HEK293 (cell line): ENCODE measurements at regions not wholly inside any gene's neighbourhood (a gene's known extent, or its start where the extent isn't known, plus 50 kb on each side); places are given as distances from the start of the nearest gene placed in this dataset.

Experiments
- CTCF ChIA-PET: fragments of 350-600 bp; formaldehyde crosslinking; extraction: SDS; loops from one replicate; lab custom pipeline; 2021; ENCODE audit warnings: antibody characterized with exemption; lab: Yijun Ruan, JAX
- POLR2A ChIA-PET: fragments of 300-600 bp; formaldehyde crosslinking; extraction: SDS; loops from one replicate; lab custom pipeline; 2020; ENCODE audit warnings: antibody characterized with exemption, inconsistent platforms; lab: Yijun Ruan, JAX
- H3K27ac ChIP-seq: fragments of 200-500 bp; sonication (Bioruptor generic); 2 replicates; pipeline ENCODE4 v1.5.1; 2014; ENCODE audit warnings: low read depth, low read length, control low read depth, inconsistent platforms; ENCODE audit errors: extremely low read depth
- H3K36me3 ChIP-seq, 2 experiments: fragments of 200-500 bp in 1 of 2; sonication (Bioruptor generic) in 1 of 2; 1 replicate in 1 of 2; 2 replicates in 1 of 2; pipeline ENCODE4 v1.5.1; 2014 to 2017; ENCODE audit warnings: inconsistent platforms in 2 of 2, low read length in 2 of 2; ENCODE audit not compliant: control insufficient read depth in 2 of 2, insufficient read depth in 1 of 2
- H3K4me1 ChIP-seq: fragments of 200-500 bp; sonication (Bioruptor generic); 2 replicates; pipeline ENCODE4 v1.5.1; 2014; ENCODE audit warnings: mild to moderate bottlenecking, low read length, inconsistent platforms; ENCODE audit not compliant: control insufficient read depth, insufficient read depth
- H3K4me3 ChIP-seq: 2 replicates; pipeline ENCODE4 v1.5.1; 2011; ENCODE audit warnings: low read depth, mild to moderate bottlenecking, control low read depth, low read length, moderate library complexity
- H3K9me3 ChIP-seq: fragments of 200-500 bp; sonication (Bioruptor generic); 2 replicates; pipeline ENCODE4 v1.5.1; 2014; ENCODE audit warnings: low read depth, low read length, inconsistent platforms; ENCODE audit not compliant: control insufficient read depth, insufficient read depth
- ATF2 ChIP-seq: fragments of 450-650 bp; formaldehyde crosslinking; IDR thresholded peaks from 2 replicates; pipeline ENCODE4 v1.5.1; 2016; ENCODE audit warnings: missing biosample characterization, missing genetic modification characterization, low read depth
- PRDM1 ChIP-seq: fragments of 450-650 bp; formaldehyde crosslinking; IDR thresholded peaks from 2 replicates; pipeline ENCODE4; 2016; ENCODE audit warnings: missing biosample characterization, missing genetic modification characterization
- TRIM28 ChIP-seq: IDR thresholded peaks from 2 replicates; pipeline ENCODE4 v1.6.1; 2011; ENCODE audit warnings: low read length, control low read depth, borderline replicate concordance
- YY2 ChIP-seq: fragments of 450-650 bp; formaldehyde crosslinking; IDR thresholded peaks from 2 replicates; pipeline ENCODE4 v1.5.1; 2016; ENCODE audit warnings: missing biosample characterization, missing genetic modification characterization
- ZBTB48 ChIP-seq: fragments of 450-650 bp; formaldehyde crosslinking; IDR thresholded peaks from 2 replicates; pipeline ENCODE4 v1.5.1; 2016; ENCODE audit warnings: missing biosample characterization, missing genetic modification characterization
- ZBTB6 ChIP-seq: fragments of 450-650 bp; formaldehyde crosslinking; IDR thresholded peaks from 2 replicates; pipeline ENCODE4 v1.5.1; 2017; ENCODE audit warnings: missing biosample characterization, missing genetic modification characterization
- ZFP41 ChIP-seq: fragments of 450-650 bp; formaldehyde crosslinking; IDR thresholded peaks from 2 replicates; pipeline ENCODE4 v1.5.1; 2016; ENCODE audit warnings: missing biosample characterization, missing genetic modification characterization, borderline replicate concordance
- ZNF138 ChIP-seq: fragments of 450-650 bp; formaldehyde crosslinking; IDR thresholded peaks from 2 replicates; pipeline ENCODE4 v1.5.1; 2016; ENCODE audit warnings: missing biosample characterization, missing genetic modification characterization, borderline replicate concordance
- ZNF140 ChIP-seq: fragments of 450-650 bp; formaldehyde crosslinking; IDR thresholded peaks from 2 replicates; pipeline ENCODE4 v1.5.1; 2016; ENCODE audit warnings: missing biosample characterization, missing genetic modification characterization
- ZNF169 ChIP-seq: fragments of 450-650 bp; formaldehyde crosslinking; IDR thresholded peaks from 2 replicates; pipeline ENCODE4 v1.5.1; 2016; ENCODE audit warnings: missing biosample characterization, missing genetic modification characterization
- ZNF18 ChIP-seq: fragments of 450-650 bp; formaldehyde crosslinking; IDR thresholded peaks from 2 replicates; pipeline ENCODE4 v1.5.1; 2016; ENCODE audit warnings: missing biosample characterization, missing genetic modification characterization
- ZNF2 ChIP-seq: fragments of 450-650 bp; formaldehyde crosslinking; IDR thresholded peaks from 2 replicates; pipeline ENCODE4 v1.5.1; 2016; ENCODE audit warnings: missing biosample characterization, missing genetic modification characterization
- ZNF391 ChIP-seq: fragments of 450-650 bp; formaldehyde crosslinking; IDR thresholded peaks from 2 replicates; pipeline ENCODE4 v1.5.1; 2016; ENCODE audit warnings: low read depth, missing biosample characterization, missing genetic modification characterization, borderline replicate concordance
- ZNF48 ChIP-seq: fragments of 450-650 bp; formaldehyde crosslinking; IDR thresholded peaks from 2 replicates; pipeline ENCODE4 v1.5.1; 2016; ENCODE audit warnings: missing biosample characterization, missing genetic modification characterization
- ZNF544 ChIP-seq: fragments of 450-650 bp; formaldehyde crosslinking; IDR thresholded peaks from 2 replicates; pipeline ENCODE4 v1.5.0; 2017; ENCODE audit warnings: missing biosample characterization, missing genetic modification characterization
- ZNF626 ChIP-seq: fragments of 450-650 bp; sonication (Bioruptor Pico); formaldehyde crosslinking; IDR thresholded peaks from 2 replicates; pipeline ENCODE4 v1.5.1; 2018; ENCODE audit warnings: missing biosample characterization, missing genetic modification characterization, inconsistent platforms
- ZNF645 ChIP-seq: fragments of 450-650 bp; formaldehyde crosslinking; IDR thresholded peaks from 2 replicates; pipeline ENCODE4; 2016; ENCODE audit warnings: missing biosample characterization, missing genetic modification characterization
- ZNF654 ChIP-seq: fragments of 450-650 bp; formaldehyde crosslinking; IDR thresholded peaks from 2 replicates; pipeline ENCODE4 v1.5.1; 2016; ENCODE audit warnings: low read depth, missing biosample characterization, missing genetic modification characterization
- ZNF76 ChIP-seq: fragments of 450-650 bp; formaldehyde crosslinking; IDR thresholded peaks from 2 replicates; pipeline ENCODE4; 2016; ENCODE audit warnings: low read depth, missing biosample characterization, missing genetic modification characterization, borderline replicate concordance
- ZNF791 ChIP-seq: fragments of 450-650 bp; formaldehyde crosslinking; IDR thresholded peaks from 2 replicates; pipeline ENCODE4 v1.5.1; 2016; ENCODE audit warnings: missing biosample characterization, missing genetic modification characterization
- TF ChIP-seq, protein P1 (sequence below): fragments of 450-650 bp; formaldehyde crosslinking; IDR thresholded peaks from 2 replicates; pipeline ENCODE4 v1.5.1; 2017; ENCODE audit warnings: missing biosample characterization, missing genetic modification characterization
- TF ChIP-seq, protein P2 (sequence below): fragments of 450-650 bp; formaldehyde crosslinking; conservative IDR thresholded peaks from 2 replicates; pipeline ENCODE4 v1.5.1; 2016; ENCODE audit warnings: low read depth, missing biosample characterization, missing genetic modification characterization
- TF ChIP-seq, protein P3 (sequence below): fragments of 450-650 bp; formaldehyde crosslinking; IDR thresholded peaks from 2 replicates; pipeline ENCODE4 v1.5.1; 2016; ENCODE audit warnings: missing biosample characterization, missing genetic modification characterization

DNA sequence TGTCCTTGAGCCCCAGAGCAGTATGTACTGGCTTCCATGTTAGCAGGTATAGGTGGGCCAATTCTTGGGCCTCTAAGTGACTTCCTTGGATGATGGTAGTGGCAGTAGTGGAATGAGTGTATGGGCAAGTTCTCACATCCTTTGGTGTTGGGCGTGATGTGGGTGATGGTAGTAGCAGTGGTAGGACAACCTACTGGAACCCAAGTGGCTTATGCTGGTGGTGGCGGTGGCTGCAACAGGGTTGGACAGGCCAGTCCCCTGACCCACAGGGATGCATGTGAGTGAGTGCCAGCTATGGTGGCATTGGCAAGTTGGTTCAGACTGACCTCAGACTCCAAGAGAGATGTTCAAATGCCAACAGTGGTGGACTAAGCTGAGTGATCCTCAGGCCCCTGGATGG, 1228.2 kb downstream of the ROBO2 start:
- POLR2A ChIA-PET, result no interaction called here
- Histone ChIP-seq H3K27ac (no peak overlapping the region), H3K36me3 (no peaks in the 10 kb centered on the region), H3K9me3 (no peaks in the 10 kb centered on the region), H3K4me1 (no peaks in the 10 kb centered on the region)
- no peak for TF ChIP-seq YY2
- no peak for TF ChIP-seq ZNF391 (tag by site-specific recombination)
- TF ChIP-seq ZNF544 (tag by site-specific recombination), result no peak
- no peak for TF ChIP-seq ZNF645 (tag by site-specific recombination)
- TF ChIP-seq TRIM28, result no peak
- TF ChIP-seq ZNF169, result no peak
- TF ChIP-seq ZNF626 (tag by site-specific recombination), result no peak
- no peak for TF ChIP-seq ATF2 (tag by site-specific recombination)
- TF ChIP-seq ZNF791, result no peak
- TF ChIP-seq, protein P1, sequence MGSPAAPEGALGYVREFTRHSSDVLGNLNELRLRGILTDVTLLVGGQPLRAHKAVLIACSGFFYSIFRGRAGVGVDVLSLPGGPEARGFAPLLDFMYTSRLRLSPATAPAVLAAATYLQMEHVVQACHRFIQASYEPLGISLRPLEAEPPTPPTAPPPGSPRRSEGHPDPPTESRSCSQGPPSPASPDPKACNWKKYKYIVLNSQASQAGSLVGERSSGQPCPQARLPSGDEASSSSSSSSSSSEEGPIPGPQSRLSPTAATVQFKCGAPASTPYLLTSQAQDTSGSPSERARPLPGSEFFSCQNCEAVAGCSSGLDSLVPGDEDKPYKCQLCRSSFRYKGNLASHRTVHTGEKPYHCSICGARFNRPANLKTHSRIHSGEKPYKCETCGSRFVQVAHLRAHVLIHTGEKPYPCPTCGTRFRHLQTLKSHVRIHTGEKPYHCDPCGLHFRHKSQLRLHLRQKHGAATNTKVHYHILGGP (tag by site-specific recombination), result no peak
- TF ChIP-seq ZNF76 (tag by site-specific recombination), result no peak
- TF ChIP-seq, protein P2, sequence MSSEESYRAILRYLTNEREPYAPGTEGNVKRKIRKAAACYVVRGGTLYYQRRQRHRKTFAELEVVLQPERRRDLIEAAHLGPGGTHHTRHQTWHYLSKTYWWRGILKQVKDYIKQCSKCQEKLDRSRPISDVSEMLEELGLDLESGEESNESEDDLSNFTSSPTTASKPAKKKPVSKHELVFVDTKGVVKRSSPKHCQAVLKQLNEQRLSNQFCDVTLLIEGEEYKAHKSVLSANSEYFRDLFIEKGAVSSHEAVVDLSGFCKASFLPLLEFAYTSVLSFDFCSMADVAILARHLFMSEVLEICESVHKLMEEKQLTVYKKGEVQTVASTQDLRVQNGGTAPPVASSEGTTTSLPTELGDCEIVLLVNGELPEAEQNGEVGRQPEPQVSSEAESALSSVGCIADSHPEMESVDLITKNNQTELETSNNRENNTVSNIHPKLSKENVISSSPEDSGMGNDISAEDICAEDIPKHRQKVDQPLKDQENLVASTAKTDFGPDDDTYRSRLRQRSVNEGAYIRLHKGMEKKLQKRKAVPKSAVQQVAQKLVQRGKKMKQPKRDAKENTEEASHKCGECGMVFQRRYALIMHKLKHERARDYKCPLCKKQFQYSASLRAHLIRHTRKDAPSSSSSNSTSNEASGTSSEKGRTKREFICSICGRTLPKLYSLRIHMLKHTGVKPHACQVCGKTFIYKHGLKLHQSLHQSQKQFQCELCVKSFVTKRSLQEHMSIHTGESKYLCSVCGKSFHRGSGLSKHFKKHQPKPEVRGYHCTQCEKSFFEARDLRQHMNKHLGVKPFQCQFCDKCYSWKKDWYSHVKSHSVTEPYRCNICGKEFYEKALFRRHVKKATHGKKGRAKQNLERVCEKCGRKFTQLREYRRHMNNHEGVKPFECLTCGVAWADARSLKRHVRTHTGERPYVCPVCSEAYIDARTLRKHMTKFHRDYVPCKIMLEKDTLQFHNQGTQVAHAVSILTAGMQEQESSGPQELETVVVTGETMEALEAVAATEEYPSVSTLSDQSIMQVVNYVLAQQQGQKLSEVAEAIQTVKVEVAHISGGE (tag by site-specific recombination), result no peak
- TF ChIP-seq, protein P3, sequence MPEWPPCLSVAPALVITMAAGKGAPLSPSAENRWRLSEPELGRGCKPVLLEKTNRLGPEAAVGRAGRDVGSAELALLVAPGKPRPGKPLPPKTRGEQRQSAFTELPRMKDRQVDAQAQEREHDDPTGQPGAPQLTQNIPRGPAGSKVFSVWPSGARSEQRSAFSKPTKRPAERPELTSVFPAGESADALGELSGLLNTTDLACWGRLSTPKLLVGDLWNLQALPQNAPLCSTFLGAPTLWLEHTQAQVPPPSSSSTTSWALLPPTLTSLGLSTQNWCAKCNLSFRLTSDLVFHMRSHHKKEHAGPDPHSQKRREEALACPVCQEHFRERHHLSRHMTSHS (tag by site-specific recombination), result no peak
- TF ChIP-seq ZBTB48 (tag by site-specific recombination), result no peak
- no peak for TF ChIP-seq ZNF2 (tag by site-specific recombination)
- TF ChIP-seq, all 188 proteins: peak for 0
- CTCF ChIA-PET, result no interaction called here
- H3K4me3 ChIP-seq, result no peak overlapping the region

DNA sequence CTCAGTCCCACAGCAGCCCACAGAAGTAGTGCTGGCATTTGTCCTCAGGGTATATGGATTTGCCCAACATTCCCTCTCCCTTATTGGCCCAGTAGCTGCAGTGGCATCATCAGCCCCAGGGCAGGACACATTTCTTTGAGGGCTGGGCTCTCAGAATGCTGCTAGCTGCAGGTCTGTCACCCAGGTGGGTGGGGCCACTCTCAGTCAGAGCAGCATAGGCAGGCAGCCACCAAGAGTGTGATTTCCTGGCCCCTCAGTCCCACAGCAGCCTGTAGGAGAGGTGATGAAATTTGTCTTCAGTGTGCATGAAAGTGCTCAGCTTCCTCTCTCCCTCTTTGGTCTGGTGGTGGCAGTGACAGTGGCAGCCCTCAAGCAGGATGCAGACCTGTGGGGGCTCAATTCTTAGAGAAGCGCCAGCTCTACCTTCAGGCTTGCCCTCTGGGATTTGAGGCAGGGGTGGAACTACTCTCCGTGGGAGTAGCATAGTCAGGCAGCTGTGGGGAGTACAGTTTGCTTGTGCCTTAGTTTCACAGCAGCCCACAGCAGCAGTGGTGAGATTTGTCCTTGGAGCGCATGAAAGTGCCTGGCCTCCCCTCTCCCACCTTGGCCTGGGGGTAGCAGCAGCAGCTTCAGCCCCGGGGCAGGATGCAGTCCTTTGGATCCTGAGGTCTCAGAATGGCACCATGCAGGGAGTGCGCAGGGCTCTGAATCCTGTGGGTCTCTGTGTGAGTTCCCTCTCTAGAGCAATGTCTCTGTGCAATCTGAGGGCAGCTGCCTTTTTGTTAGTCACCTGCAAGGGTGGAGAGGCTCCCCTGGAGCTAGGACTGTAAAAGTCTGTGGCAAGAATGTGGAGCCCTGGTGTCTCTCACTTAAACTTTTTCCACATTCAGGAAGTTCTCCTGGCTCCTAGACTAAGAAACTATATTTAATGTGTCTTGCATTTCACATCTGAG, 1229.1 kb downstream of the ROBO2 start:
- ChIA-PET CTCF (no interaction called here), POLR2A (no interaction called here)
- Histone ChIP-seq H3K36me3 (no peaks in the 10 kb centered on the region), H3K4me3 (no peak overlapping the region), H3K27ac (no peak overlapping the region), H3K4me1 (no peaks in the 10 kb centered on the region), H3K9me3 (no peaks in the 10 kb centered on the region)
- TF ChIP-seq ZNF48 (tag by site-specific recombination), result no peak
- TF ChIP-seq ZNF654 (tag by site-specific recombination), result no peak
- no peak for TF ChIP-seq PRDM1 (tag by site-specific recombination)
- TF ChIP-seq ZFP41 (tag by site-specific recombination), result no peak
- TF ChIP-seq ZNF140 (tag by site-specific recombination), result no peak
- no peak for TF ChIP-seq ZNF18
- TF ChIP-seq ZBTB6 (tag by site-specific recombination), result no peak
- no peak for TF ChIP-seq ZNF138 (tag by site-specific recombination)
